HCT116 (cell line): ENCODE measurements at regions not wholly inside any gene's neighbourhood (a gene's known extent, or its start where the extent isn't known, plus 50 kb on each side); places are given as distances from the start of the nearest gene placed in this dataset.

Source experiments
- ATAC-seq: fragments of 200-7000 bp; cut with Tn5 transposase; 2 replicates; pipeline ENCODE4 v1.9.1; 2020; ENCODE audit warnings: mild to moderate bottlenecking, moderate library complexity
- BruUV-seq: library from RNA; stranded (reverse); fragments of 400-500 nt; replicated peaks from 2 replicates; lab custom pipeline; 2021; lab: Mats Ljungman, UMichigan
- CTCF ChIA-PET: fragments of 300-600 bp; sonication (Branson Sonifier 250); formaldehyde crosslinking; loops from one replicate; lab custom pipeline; 2021; ENCODE audit warnings: antibody characterized with exemption; lab: Charles Lee
- POLR2A ChIA-PET: fragments of 300-600, 350-600 bp; sonication (Branson Sonifier 250); formaldehyde crosslinking; loops from one replicate; lab custom pipeline; 2021; ENCODE audit warnings: antibody characterized with exemption; lab: Charles Lee
- RAD21 ChIA-PET, 2 experiments: fragments of 300-600 bp; sonication (Branson Sonifier 250); formaldehyde crosslinking; loops; one replicate each; lab custom pipeline; 2023; ENCODE audit warnings: low total read pairs in 2 of 2; ENCODE audit not compliant: uncharacterized antibody in 2 of 2, unreplicated experiment in 2 of 2, low non-redundant PET in 1 of 2; lab: Charles Lee
- DNase-seq: peaks from one replicate; pipeline ENCODE4 v3.0.0-alpha.2; 2010; ENCODE audit warnings: low read depth, low spot score
- H2AFZ ChIP-seq: fragments of 200-600 bp; shearing (Covaris generic), sonication (generic); 2 replicates; pipeline ENCODE4 v1.6.1; 2017; ENCODE audit warnings: low read depth, mixed run types, mixed read lengths, antibody characterized with exemption, low read length; ENCODE audit not compliant: poor library complexity, severe bottlenecking
- H3K27ac ChIP-seq: 2 replicates; pipeline ENCODE4 v1.5.1; 2012; ENCODE audit warnings: low read depth, low read length
- H3K27me3 ChIP-seq: fragments of 200-600 bp; sonication (generic); 2 replicates; pipeline ENCODE4 v1.6.1; 2016; ENCODE audit warnings: mixed run types, low read length, mixed read lengths; ENCODE audit not compliant: insufficient read depth
- H3K36me3 ChIP-seq, 2 experiments: fragments of 200-500 bp in 1 of 2; fragments of 200-600 bp in 1 of 2; sonication (Bioruptor generic) in 1 of 2; sonication (generic) in 1 of 2; 2 replicates each; pipeline versions ENCODE4 v1.5.1 to v1.6.1; 2014 to 2016; ENCODE audit warnings: low read length in 2 of 2, inconsistent platforms in 1 of 2, mixed read lengths in 1 of 2, mixed run types in 1 of 2; ENCODE audit not compliant: insufficient read depth in 2 of 2, control insufficient read depth in 1 of 2
- H3K4me1 ChIP-seq, 2 experiments: fragments of 200-600 bp in 1 of 2; sonication (generic) in 1 of 2; 2 replicates each; pipeline versions ENCODE4 v1.5.1 to v1.6.1; 2012 to 2017; ENCODE audit warnings: low read length in 2 of 2, inconsistent platforms in 1 of 2, mild to moderate bottlenecking in 1 of 2, mixed read lengths in 1 of 2, mixed run types in 1 of 2, moderate library complexity in 1 of 2; ENCODE audit not compliant: insufficient read depth in 2 of 2, control insufficient read depth in 1 of 2
- H3K4me2 ChIP-seq: fragments of 200-600 bp; sonication (generic); 2 replicates; pipeline ENCODE4 v1.6.1; 2017; ENCODE audit warnings: mixed run types, low read length, mixed read lengths
- H3K4me3 ChIP-seq, 2 experiments: fragments of 200-600 bp in 1 of 2; sonication (generic) in 1 of 2; replicated peaks in 1 of 2; 2 replicates each; pipeline ENCODE4 v1.5.1; 2011 to 2016; ENCODE audit warnings: low read length in 2 of 2, control low read depth in 1 of 2, low read depth in 1 of 2, mild to moderate bottlenecking in 1 of 2, mixed read lengths in 1 of 2, mixed run types in 1 of 2
- H3K79me2 ChIP-seq: fragments of 200-600 bp; sonication (generic); 2 replicates; pipeline ENCODE4 v1.6.1; 2017; ENCODE audit warnings: mild to moderate bottlenecking, mixed run types, low read length, moderate library complexity, mixed read lengths; ENCODE audit not compliant: insufficient read depth
- H3K9ac ChIP-seq: fragments of 200-600 bp; sonication (generic); 2 replicates; pipeline ENCODE4 v1.6.1; 2016; ENCODE audit warnings: low read length, mixed read lengths
- H3K9me2 ChIP-seq: fragments of 200-600 bp; sonication (generic), shearing (Covaris generic); 2 replicates; pipeline ENCODE4 v1.6.1; 2017; ENCODE audit warnings: mixed run types, mild to moderate bottlenecking, moderate library complexity; ENCODE audit not compliant: insufficient read depth
- H3K9me3 ChIP-seq, 2 experiments: fragments of 200-500 bp in 1 of 2; fragments of 200-600 bp in 1 of 2; sonication (Bioruptor generic) in 1 of 2; sonication (generic) in 1 of 2; 2 replicates each; pipeline ENCODE4 v1.6.1; 2014 to 2017; ENCODE audit warnings: low read length in 2 of 2, mixed read lengths in 2 of 2, inconsistent platforms in 1 of 2, low read depth in 1 of 2, mild to moderate bottlenecking in 1 of 2, mixed run types in 1 of 2, moderate library complexity in 1 of 2; ENCODE audit not compliant: control insufficient read depth in 1 of 2, insufficient read depth in 1 of 2
- H4K20me1 ChIP-seq: fragments of 200-600 bp; sonication (generic), shearing (Covaris generic); 2 replicates; pipeline ENCODE4 v1.6.1; 2017; ENCODE audit warnings: mixed run types, mild to moderate bottlenecking, moderate library complexity; ENCODE audit not compliant: insufficient read depth
- CBX3 ChIP-seq: IDR thresholded peaks from 2 replicates; pipeline ENCODE4 v1.6.1; 2012; ENCODE audit warnings: low read depth
- EZH2 ChIP-seq: fragments of 200-600 bp; sonication (generic); IDR thresholded peaks from 2 replicates; pipeline ENCODE4 v1.6.1; 2017; ENCODE audit warnings: antibody characterized with exemption, mixed run types
- EZH2phosphoT487 ChIP-seq: fragments of 200-600 bp; IDR thresholded peaks from 2 replicates; pipeline ENCODE4 v1.6.1; 2018; ENCODE audit warnings: antibody characterized with exemption, borderline replicate concordance
- FOSL1 ChIP-seq: IDR thresholded peaks from 2 replicates; pipeline ENCODE4 v1.6.1; 2012; ENCODE audit warnings: low read depth
- JUND ChIP-seq: IDR thresholded peaks from 2 replicates; pipeline ENCODE4 v1.6.1; 2012
- POLR2AphosphoS5 ChIP-seq: IDR thresholded peaks from 2 replicates; pipeline ENCODE4 v1.6.1; 2011; ENCODE audit warnings: mild to moderate bottlenecking, low read depth, low read length, moderate library complexity
- SP1 ChIP-seq: IDR thresholded peaks from 2 replicates; pipeline ENCODE4 v1.6.1; 2012; ENCODE audit warnings: low read depth
- SRF ChIP-seq: IDR thresholded peaks from 2 replicates; pipeline ENCODE4 v1.6.1; 2012; ENCODE audit warnings: low read depth
- TCF7L2 ChIP-seq: IDR thresholded peaks from 2 replicates; pipeline ENCODE4 v1.7.0; 2011; ENCODE audit warnings: borderline replicate concordance, inconsistent platforms; ENCODE audit not compliant: insufficient read depth, insufficient read length; ENCODE audit errors: extremely low read depth
- ZNF274 ChIP-seq: fragments of 200-500 bp; sonication (Bioruptor generic); IDR thresholded peaks from 2 replicates; pipeline ENCODE4 v1.6.1; 2014; ENCODE audit warnings: mild to moderate bottlenecking, low read depth, low read length, inconsistent platforms
- intact Hi-C: fragments of 100-400 bp; cut with micrococcal nuclease; formaldehyde crosslinking; loops from 2 replicates; pipeline ENCODE4 v1.10.0; 2022
- TF ChIP-seq, protein P1 (sequence below), 3 experiments: fragments of 200-600 bp in 1 of 3; sonication (generic) in 1 of 3; IDR thresholded peaks in 2 of 3; conservative IDR thresholded peaks in 1 of 3; 2 replicates each; pipeline ENCODE4 v1.5.1; 2012 to 2017; ENCODE audit warnings: low read depth in 2 of 3, low read length in 2 of 3, antibody characterized with exemption in 1 of 3, borderline replicate concordance in 1 of 3, control low read depth in 1 of 3, mild to moderate bottlenecking in 1 of 3, mixed read lengths in 1 of 3, mixed run types in 1 of 3, moderate library complexity in 1 of 3; ENCODE audit not compliant: insufficient read depth in 1 of 3
- TF ChIP-seq, protein P2 (sequence below): IDR thresholded peaks from 2 replicates; pipeline ENCODE4 v1.6.1; 2011; ENCODE audit warnings: mild to moderate bottlenecking, low read length, moderate library complexity; ENCODE audit not compliant: insufficient replicate concordance; ENCODE audit errors: extremely low read depth
- TF ChIP-seq, protein P3 (sequence below): IDR thresholded peaks from 2 replicates; pipeline ENCODE4 v1.6.1; 2012

DNA sequence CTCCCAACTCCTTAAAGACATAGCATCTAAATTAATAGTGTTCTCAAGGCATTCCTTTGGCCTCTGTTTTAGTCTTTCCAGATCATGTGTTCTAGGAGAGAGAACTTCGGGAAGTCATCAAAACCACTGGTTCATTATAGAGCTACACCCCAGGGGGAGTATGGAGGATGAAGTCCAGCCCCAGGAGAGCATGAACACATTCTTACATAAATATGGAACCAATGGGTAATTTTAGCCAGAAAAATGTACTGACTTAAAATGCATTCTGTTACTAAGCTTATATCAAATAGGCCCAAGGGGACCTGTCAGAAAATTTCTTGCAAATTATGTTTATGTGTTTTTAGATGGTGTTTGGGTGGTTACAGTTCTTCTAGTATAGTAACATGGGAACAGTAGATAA lies 165.2 kb downstream of the NTMT2 start:
- RAD21 ChIA-PET, result no interaction called here
- H3K27ac ChIP-seq, result no peak overlapping the region
- H4K20me1 ChIP-seq, result no peaks in the 10 kb centered on the region
- no peak overlapping the region for H3K4me2 ChIP-seq
- intact Hi-C loops, result no loop called here
- H3K4me1 ChIP-seq, result no peaks in the 10 kb centered on the region
- no peak overlapping the region for H3K9ac ChIP-seq
- TF ChIP-seq, protein P1, sequence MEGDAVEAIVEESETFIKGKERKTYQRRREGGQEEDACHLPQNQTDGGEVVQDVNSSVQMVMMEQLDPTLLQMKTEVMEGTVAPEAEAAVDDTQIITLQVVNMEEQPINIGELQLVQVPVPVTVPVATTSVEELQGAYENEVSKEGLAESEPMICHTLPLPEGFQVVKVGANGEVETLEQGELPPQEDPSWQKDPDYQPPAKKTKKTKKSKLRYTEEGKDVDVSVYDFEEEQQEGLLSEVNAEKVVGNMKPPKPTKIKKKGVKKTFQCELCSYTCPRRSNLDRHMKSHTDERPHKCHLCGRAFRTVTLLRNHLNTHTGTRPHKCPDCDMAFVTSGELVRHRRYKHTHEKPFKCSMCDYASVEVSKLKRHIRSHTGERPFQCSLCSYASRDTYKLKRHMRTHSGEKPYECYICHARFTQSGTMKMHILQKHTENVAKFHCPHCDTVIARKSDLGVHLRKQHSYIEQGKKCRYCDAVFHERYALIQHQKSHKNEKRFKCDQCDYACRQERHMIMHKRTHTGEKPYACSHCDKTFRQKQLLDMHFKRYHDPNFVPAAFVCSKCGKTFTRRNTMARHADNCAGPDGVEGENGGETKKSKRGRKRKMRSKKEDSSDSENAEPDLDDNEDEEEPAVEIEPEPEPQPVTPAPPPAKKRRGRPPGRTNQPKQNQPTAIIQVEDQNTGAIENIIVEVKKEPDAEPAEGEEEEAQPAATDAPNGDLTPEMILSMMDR (IDR thresholded peaks at IDR 0.05 in 2 of 3, conservative IDR thresholded peaks at IDR 0.05 in 1 of 3; ENCODE audit: borderline replicate concordance in 1 of 3, insufficient read depth in 1 of 3, low read depth in 2 of 3, low read length in 2 of 3), result no peak
- TF ChIP-seq EZH2phosphoT487, result no peak
- TF ChIP-seq POLR2AphosphoS5, result no peak
- TF ChIP-seq, protein P2, sequence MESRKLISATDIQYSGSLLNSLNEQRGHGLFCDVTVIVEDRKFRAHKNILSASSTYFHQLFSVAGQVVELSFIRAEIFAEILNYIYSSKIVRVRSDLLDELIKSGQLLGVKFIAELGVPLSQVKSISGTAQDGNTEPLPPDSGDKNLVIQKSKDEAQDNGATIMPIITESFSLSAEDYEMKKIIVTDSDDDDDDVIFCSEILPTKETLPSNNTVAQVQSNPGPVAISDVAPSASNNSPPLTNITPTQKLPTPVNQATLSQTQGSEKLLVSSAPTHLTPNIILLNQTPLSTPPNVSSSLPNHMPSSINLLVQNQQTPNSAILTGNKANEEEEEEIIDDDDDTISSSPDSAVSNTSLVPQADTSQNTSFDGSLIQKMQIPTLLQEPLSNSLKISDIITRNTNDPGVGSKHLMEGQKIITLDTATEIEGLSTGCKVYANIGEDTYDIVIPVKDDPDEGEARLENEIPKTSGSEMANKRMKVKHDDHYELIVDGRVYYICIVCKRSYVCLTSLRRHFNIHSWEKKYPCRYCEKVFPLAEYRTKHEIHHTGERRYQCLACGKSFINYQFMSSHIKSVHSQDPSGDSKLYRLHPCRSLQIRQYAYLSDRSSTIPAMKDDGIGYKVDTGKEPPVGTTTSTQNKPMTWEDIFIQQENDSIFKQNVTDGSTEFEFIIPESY, result no peak
- no peak for TF ChIP-seq JUND
- no peak for TF ChIP-seq CBX3
- TF ChIP-seq TCF7L2, result no peak
- no peak for TF ChIP-seq SRF
- no peak for TF ChIP-seq EZH2
- TF ChIP-seq, protein P3, sequence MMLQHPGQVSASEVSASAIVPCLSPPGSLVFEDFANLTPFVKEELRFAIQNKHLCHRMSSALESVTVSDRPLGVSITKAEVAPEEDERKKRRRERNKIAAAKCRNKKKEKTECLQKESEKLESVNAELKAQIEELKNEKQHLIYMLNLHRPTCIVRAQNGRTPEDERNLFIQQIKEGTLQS, result no peak
- TF ChIP-seq ZNF274, result no peak
- TF ChIP-seq FOSL1, result no peak
- no peak for TF ChIP-seq SP1
- no peak overlapping the region for H3K4me3 ChIP-seq
- POLR2A ChIA-PET, result no interaction called here
- H3K9me3 ChIP-seq, result no peaks in the 10 kb centered on the region
- no peaks in the 10 kb centered on the region for H3K79me2 ChIP-seq
- DNase-seq (no peak), ATAC-seq (no peak)
- H3K27me3 ChIP-seq, result no peaks in the 10 kb centered on the region
- no TSS peak for BruUV-seq
- no peaks in the 10 kb centered on the region for H3K36me3 ChIP-seq
- no peaks in the 10 kb centered on the region for H3K9me2 ChIP-seq
- CTCF ChIA-PET, result no interaction called here
- H2AFZ ChIP-seq, result no peak overlapping the region
